ENCODE measurements at regions not wholly inside any gene's neighbourhood (a gene's known extent, or its start where the extent isn't known, plus 50 kb on each side); places are given as distances from the start of the nearest gene placed in this dataset.
"Not testable (repeated sequence)": the region's sequence is repeated elsewhere in the genome, so short reads cannot be mapped to it uniquely, and the experiment has no call there.

DNA sequence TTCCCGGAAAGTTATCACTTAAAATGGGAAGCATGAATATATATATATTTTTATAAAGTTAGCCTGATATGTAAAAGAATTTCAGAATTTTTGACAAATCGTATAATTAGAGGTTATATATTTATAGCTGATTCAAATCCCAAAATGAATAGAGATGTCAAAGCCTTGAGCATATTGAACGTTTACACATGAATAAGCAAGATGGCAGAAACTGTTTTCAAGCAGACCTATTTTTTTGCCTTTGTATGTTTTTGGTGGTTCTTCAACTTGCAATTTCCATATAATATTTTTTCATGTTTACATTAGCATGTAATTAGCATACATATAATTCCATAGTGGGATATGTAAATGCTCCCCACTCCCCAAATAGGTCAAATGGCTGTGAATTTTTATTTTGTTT lies 189.9 kb downstream of the PRL start:
- DNase-seq (ENCODE audit: low read depth in 2 of 2) = no peak

- DNase-seq (ENCODE audit: low read depth in 2 of 2) = no peak
Observed at GRCh38 chr6:22108199-22108598, 188.6 kb downstream of the PRL start.

- no peak for DNase-seq (ENCODE audit: low read depth in 2 of 2)
Observed at GRCh38 chr6:22110061-22110460, 186.8 kb downstream of the PRL start.

DNA sequence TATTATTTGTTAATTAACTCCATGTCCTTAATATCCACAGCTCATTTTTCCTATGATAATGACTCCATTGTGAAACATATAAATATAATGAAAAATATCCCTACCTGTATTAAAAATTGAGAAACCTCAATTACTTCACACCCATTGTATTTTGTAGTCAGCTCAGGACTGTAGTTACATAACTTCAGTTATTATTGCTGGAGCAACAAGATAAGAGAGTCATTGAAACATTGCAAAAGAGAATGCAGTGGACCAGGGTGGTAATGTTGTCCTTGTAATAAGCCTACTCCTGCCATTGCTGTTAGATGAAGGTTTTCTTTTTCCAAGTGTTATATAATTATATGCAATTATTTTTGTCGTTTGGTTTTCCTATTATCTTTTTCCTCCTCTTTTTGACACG lies 184.4 kb downstream of the PRL start:
- DNase-seq (ENCODE audit: low read depth in 2 of 2) = no peak

DNA sequence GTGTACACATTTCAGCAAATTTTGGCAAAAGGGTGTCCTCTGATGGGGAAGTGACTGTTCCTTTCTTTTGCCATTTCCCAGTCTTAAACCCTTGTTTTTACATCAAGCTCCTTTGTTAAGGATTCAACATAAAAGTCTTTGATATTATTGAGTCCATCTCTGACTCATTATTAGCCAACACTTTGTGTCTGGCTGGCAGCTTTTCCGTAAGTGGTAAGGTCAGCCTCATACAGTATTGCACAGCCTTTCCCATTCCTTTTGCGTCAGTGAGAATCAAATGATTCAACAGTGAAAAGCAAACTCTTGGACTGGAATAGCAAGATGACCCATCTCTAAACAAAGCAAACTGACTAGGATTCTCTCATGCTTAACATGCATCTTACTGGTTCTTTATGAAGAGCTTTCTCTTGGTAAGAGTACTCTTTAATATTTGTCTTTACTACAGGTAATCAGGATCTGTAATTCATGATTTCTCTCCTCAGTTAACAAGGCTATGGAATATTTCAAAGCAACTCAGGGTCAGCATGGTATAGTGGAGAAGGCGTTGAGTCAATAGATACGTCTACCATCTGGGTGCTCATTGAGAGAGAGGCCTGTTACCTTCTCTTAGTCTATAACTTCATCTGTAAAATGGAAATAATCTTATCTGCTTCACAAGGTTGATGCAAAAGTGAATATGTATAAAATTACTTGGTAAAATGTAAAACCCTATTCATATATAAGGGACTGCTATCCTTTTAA lies 183.6 kb downstream of the PRL start:
- DNase-seq (ENCODE audit: low read depth in 2 of 2) = no peak

- no peak for DNase-seq (ENCODE audit: low read depth in 2 of 2)
Observed at GRCh38 chr6:22115559-22115958, 181.3 kb downstream of the PRL start.

DNA sequence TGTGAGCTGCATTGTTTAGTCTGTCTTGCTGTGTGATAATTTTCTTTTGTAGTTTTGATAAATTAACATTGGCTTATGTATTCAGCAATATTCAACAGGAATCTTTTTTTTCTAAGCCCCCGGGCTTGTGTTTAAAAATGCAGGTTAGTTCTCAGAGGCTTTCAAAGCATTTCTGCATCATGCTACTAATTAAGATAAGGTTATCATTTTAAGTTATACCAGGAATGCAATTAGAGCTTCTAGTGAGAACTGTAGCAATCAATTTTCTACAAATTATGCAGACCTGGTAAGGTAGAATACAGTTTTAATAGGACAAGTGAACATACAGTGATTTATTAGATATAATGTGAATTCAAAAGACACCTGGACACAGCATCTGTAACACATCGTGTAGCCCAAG lies 179.2 kb downstream of the PRL start:
- DNase-seq (ENCODE audit: low read depth in 2 of 2) = no peak

DNA sequence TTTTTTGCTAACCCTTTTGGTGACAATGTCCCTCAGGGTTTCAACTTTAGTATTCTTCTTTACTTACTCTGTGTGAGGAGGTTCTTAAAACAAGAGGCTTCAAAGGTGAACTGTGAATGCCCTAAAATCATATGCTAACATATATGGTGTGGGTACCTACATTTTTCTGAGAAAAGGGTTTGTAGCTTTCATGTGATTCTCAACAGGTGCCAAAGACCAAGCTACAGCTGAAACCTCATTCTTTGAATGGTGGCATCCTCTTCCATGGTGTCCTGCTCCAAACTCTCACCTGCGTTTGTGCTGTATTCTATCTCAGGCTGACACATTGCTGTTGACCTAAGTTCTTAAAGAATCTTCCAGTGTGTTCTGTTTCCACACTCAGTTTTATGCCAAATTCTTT lies 177.3 kb downstream of the PRL start:
- no peak for DNase-seq (ENCODE audit: low read depth in 2 of 2)

GRCh38 chr6:22124756-22125155 lies 172.1 kb downstream of the PRL start:
- no peak for DNase-seq (ENCODE audit: low read depth in 2 of 2)

DNA sequence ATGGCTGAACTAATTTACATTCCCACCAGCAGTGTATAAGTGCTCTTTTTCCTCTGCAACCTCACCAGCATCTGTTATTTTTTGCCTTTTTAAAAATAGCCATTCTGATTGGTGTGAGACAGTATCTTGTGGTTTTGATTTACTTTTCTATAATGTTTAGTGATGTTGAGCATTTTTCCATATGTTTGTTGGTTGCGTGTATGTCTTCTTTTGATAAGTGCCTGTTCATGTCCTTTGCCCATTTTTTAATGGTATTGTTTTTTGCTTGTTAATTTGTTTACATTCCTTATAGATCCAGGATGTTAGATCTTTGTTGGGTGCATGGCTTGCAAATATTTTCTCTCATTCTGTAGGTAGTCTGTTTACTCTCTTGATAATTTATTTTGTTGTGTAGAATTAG lies 169.9 kb downstream of the PRL start:
- no peak for DNase-seq (ENCODE audit: low read depth in 2 of 2)

DNA sequence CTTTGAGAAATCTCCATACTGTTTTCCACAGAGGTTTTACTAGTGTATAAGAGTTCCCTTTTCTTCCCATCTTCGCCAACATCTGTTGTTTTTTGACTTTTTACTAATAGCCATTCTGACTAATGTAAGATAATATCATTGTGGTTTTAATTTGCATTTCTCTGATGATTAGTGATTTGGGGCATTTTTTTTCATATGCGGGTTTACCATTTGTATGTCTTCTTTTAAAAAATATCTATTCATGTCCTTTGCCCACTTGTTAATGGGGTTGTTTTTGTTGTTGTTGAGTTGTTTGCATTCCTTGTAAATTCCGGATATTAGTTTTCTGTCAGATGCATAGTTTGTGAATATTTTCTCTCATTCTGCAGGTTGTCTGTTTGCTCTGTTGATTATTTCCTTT lies 167.1 kb downstream of the PRL start:
- DNase-seq (ENCODE audit: low read depth in 2 of 2) = no peak

- DNase-seq (ENCODE audit: low read depth in 2 of 2) = no peak
Observed at GRCh38 chr6:22132656-22133055, 164.2 kb downstream of the PRL start.

GRCh38 chr6:22133357-22133756 lies 163.5 kb downstream of the PRL start:
- no peak for DNase-seq (ENCODE audit: low read depth in 2 of 2)

DNA sequence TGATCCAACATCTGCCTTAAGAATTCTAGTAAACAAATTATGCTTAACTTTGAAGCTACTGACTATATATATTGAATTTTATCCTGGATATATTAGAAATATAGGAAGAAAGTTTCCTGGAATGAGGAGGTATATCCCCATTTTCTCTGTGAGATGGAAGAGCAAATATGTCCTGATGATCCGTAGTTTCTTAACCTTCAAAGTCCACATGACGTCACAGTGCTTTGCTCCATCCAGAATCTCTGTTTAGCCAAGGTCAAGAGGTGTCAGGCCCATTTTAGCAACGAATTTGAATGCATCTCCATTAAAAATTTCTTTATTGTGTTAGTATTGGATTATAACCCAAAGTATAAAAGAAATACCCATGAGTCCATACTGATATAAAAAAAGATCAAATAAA lies 162.5 kb downstream of the PRL start:
- no peak for DNase-seq (ENCODE audit: low read depth in 2 of 2)

DNA sequence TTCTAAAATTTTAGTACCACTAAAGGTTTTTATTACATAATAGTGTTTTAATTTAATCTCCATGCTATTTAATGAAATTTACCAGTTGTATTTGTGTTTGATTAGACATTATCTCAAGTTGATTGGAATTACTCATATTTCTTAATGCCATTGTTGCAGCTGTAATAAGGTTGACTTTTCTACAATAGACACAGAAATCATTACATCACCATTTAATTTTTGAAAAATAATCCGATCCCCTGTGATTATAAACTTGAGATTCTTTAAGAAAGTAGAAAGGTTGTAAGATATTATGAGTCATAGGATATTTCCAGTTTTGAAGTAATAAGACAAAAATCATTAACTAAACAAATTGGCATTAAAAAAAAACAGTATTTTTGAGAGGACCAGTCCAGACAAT lies 161.4 kb downstream of the PRL start:
- DNase-seq (ENCODE audit: low read depth in 2 of 2) = no peak

GRCh38 chr6:22140736-22141135 lies 156.1 kb downstream of the PRL start:
- DNase-seq (ENCODE audit: low read depth in 2 of 2) = not testable (repeated sequence)

DNA sequence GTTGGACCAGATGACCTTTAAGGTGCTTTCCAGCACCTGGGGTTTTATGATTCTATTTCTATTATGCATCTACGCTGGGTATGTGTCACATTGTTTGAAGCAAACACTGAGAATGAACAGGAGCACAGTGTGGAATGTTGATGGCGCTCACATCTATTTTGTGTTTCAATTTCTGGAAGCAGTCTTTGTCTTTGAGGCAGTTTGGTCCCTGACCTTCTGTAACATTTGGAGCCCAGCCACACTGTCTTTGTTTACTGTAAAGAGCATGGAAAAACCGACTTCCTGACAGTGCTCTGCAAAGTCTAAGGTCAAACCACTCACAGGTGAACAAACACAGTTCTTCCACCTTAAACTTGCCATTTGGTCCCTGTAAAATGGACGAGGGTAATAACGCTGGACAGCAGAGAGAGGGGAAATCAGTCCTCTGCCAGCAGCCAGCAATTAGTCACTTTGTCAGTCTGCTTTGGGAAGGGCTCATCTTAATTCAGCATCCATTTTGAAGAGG lies 155.5 kb downstream of the PRL start:
- no peak for DNase-seq (ENCODE audit: low read depth in 2 of 2)

GRCh38 chr6:22142856-22143255 lies 154.0 kb downstream of the PRL start:
- no peak for DNase-seq (ENCODE audit: low read depth in 2 of 2)

DNA sequence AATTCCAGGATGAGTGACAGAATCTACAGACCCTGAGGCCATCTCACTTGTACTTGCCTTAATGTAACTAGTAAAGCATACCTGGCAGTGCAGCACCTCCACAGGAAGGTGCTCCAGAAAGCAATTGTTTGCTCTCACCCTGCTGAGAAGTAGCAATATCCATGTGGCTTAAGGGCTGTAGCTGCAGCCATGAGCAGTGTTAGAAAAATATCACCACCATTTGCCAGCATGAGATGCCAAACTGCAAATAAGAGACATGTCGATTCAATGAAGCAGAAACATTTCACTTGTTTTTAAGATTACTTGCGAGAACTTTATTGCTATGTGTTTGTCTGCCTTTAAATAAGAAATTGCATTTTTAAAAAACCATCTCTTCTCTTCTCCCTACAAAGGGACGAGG lies 151.5 kb downstream of the PRL start:
- no peak for DNase-seq (ENCODE audit: low read depth in 2 of 2)

DNA sequence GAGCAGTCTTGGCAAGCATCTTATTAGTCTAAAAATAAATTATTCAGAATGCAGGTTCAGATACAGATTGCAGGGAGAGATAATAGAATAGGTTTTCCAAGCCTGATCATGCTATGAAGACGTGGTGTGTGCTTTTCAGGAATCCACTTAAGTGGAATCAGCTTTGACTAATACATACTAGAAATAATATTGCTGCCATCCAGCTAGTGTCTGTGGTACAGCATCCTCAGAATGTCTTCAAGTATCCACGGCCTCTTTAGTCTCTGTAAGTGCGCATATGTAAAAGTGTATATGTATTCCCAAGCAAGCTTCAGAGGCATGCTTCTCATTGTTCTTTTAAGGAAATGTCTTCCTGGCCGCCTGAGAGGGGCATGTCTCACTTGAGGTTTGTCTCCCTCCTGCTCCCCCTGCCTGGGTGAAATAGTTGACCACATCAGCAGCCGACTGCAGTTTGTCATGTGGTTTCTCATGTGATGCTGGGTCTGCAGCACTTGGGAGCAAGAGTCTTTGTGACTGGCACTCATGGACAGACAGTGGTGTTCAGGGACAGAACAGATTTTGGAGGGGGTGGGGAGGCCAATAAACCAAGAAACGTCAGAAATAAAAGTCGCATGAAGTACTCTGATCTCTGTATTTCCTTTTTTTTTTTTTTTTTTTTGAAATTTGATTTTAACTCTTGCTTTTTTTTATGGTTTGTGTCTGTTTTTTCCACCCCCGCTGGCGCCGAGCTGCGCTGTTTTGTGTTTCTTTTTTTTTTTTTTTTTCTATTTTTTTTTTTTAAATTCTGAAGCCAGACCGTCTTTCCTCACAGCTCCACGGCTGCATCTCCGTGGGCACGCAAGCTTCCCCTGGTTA lies 150.8 kb downstream of the PRL start:
- DNase-seq (ENCODE audit: low read depth in 2 of 2) = no peak

DNA sequence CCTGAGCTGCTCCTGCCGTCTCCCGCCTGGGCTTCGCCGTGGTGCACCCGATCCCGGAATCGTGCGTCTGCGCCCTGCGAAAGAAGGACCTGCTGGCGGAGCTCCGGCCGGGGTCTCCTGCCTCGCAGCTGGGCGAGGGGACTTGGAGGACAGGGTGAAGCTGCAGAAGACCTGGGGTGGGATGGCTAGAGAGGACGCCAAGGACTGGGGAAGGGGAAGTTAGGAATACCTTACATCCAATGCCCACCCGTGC lies 150.2 kb downstream of the PRL start:
- no peak for DNase-seq (ENCODE audit: low read depth in 2 of 2)

DNA sequence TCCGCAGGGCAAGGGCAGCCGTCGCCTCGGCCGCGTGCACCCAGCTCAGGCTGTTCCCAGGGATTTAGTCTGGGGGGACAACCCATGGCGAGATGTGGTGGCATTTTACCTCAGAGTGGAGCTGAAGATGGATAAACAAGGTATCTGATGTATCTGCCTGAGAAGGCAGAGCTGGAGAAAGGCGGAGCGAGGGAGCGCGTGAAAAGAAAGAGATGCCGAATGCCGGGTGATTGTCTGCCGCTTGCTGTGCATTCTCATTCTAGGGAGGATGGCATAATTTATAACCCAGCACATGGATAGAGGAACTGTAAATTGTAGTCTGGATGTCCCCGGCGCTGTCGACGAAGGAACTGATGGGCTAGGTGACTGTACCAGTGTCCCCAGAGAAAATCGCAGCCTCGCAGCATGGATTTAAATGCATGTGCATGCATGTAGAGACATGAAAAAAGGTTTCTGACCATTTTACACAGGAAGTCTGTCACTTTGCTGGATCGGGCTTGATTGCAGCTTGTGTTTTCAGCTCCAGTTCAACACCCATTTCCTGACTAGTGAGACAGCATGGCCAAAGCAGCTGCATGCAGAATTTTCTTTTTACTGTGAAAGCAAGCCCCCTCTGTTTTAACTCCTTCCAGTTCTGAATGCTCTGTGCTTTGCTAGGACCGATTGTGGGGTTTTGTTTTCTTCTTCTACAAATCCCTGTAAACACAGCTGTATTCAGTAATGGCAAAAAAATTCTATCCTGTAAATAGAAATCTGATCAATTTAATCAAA lies 149.7 kb downstream of the PRL start:
- DNase-seq (ENCODE audit: low read depth in 2 of 2) = no peak
